ENCODE measurements at regions not wholly inside any gene's neighbourhood (a gene's known extent, or its start where the extent isn't known, plus 50 kb on each side); places are given as distances from the start of the nearest gene placed in this dataset.

GRCh38 chr5:171540865-171541264, 121.4 kb downstream of the FGF18 start:
- peaks cover 7 to 25% of the 10 kb centered on the region in 2 donors for H3K27me3 Mint-ChIP-seq (ENCODE audit: low read depth in 2 of 2)
- intact Hi-C loops (cut with micrococcal nuclease), result no loop called here
- ATAC-seq (no peak), DNase-seq (no peak)
- H3K36me3 Mint-ChIP-seq, result no peaks in the 10 kb centered on the region
- H3K4me3 Mint-ChIP-seq, result no peak overlapping the region
- no peaks in the 10 kb centered on the region for H3K9me3 Mint-ChIP-seq
- H3K27ac ChIP-seq (ENCODE audit: low read length), result no peak overlapping the region
- 81% methylated on average over 5 of the region's 5 CpGs for WGBS (ENCODE audit: insufficient coverage)
- no peaks in the 10 kb centered on the region for H3K36me3 ChIP-seq (ENCODE audit: control insufficient read depth, insufficient read depth, low read length)
- H3K9me3 ChIP-seq (ENCODE audit: control insufficient read depth, insufficient read depth, low read length), result no peaks in the 10 kb centered on the region
- H3K4me3 ChIP-seq (ENCODE audit: low read length), result no peak overlapping the region
- H3K27ac Mint-ChIP-seq, result no peak overlapping the region
- H3K27me3 ChIP-seq (ENCODE audit: control insufficient read depth, insufficient read depth, low read length), result no peaks in the 10 kb centered on the region
- TF ChIP-seq CTCF (IDR thresholded peaks at IDR 0.05), result no peak
- H3K4me1 Mint-ChIP-seq, result no peaks in the 10 kb centered on the region
- H3K4me1 ChIP-seq (ENCODE audit: control insufficient read depth, insufficient read depth, low read length), result no peaks in the 10 kb centered on the region

- Mint-ChIP-seq H3K4me1 (no peaks in the 10 kb centered on the region), H3K27me3 (ENCODE audit: low read depth in 2 of 2) (peaks cover 5 to 20% of the 10 kb centered on the region in 2 donors), H3K36me3 (no peaks in the 10 kb centered on the region), H3K9me3 (no peaks in the 10 kb centered on the region), H3K4me3 (no peak overlapping the region), H3K27ac (no peak overlapping the region)
- Histone ChIP-seq H3K27ac (ENCODE audit: low read length) (no peak overlapping the region), H3K4me1 (ENCODE audit: control insufficient read depth, insufficient read depth, low read length) (no peaks in the 10 kb centered on the region), H3K4me3 (ENCODE audit: low read length) (no peak overlapping the region), H3K27me3 (ENCODE audit: control insufficient read depth, insufficient read depth, low read length) (no peaks in the 10 kb centered on the region), H3K9me3 (ENCODE audit: control insufficient read depth, insufficient read depth, low read length) (no peaks in the 10 kb centered on the region), H3K36me3 (ENCODE audit: control insufficient read depth, insufficient read depth, low read length) (no peaks in the 10 kb centered on the region)
- WGBS (ENCODE audit: insufficient coverage), result 91% methylated on average over 12 of the region's 13 CpGs
- no peak for TF ChIP-seq CTCF (IDR thresholded peaks at IDR 0.05)
- ATAC-seq (no peak), DNase-seq (no peak)
- intact Hi-C loops (cut with micrococcal nuclease), result no loop called here
Measured at GRCh38 chr5:171541341-171541776, 121.9 kb downstream of the FGF18 start.

- WGBS (ENCODE audit: insufficient coverage), result 82% methylated on average over 15 of the region's 15 CpGs
- Mint-ChIP-seq H3K27me3 (ENCODE audit: low read depth in 2 of 2) (peaks cover 7 to 17% of the 10 kb centered on the region in 2 donors), H3K4me3 (no peak overlapping the region), H3K4me1 (no peaks in the 10 kb centered on the region), H3K9me3 (no peaks in the 10 kb centered on the region), H3K36me3 (no peaks in the 10 kb centered on the region), H3K27ac (no peak overlapping the region)
- intact Hi-C loops (cut with micrococcal nuclease), result no loop called here
- DNase-seq (no peak), ATAC-seq (no peak)
- no peaks in the 10 kb centered on the region for H3K9me3 ChIP-seq (ENCODE audit: control insufficient read depth, insufficient read depth, low read length)
- no peak for TF ChIP-seq CTCF (IDR thresholded peaks at IDR 0.05)
- H3K4me3 ChIP-seq (ENCODE audit: low read length), result no peak overlapping the region
- no peaks in the 10 kb centered on the region for H3K4me1 ChIP-seq (ENCODE audit: control insufficient read depth, insufficient read depth, low read length)
- no peak overlapping the region for H3K27ac ChIP-seq (ENCODE audit: low read length)
- H3K27me3 ChIP-seq (ENCODE audit: control insufficient read depth, insufficient read depth, low read length), result no peaks in the 10 kb centered on the region
- H3K36me3 ChIP-seq (ENCODE audit: control insufficient read depth, insufficient read depth, low read length), result no peaks in the 10 kb centered on the region
Measured at GRCh38 chr5:171542525-171543140, 123.2 kb downstream of the FGF18 start.
